Neural progenitor cell (in vitro differentiated cells): ENCODE measurements at regions not wholly inside any gene's neighbourhood (a gene's known extent, or its start where the extent isn't known, plus 50 kb on each side); places are given as distances from the start of the nearest gene placed in this dataset.

Experiments used
- EZH2 ChIP-seq: fragments of 200-600 bp; sonication (generic); IDR thresholded peaks from 2 replicates; pipeline ENCODE4 v1.6.1; 2017; ENCODE audit warnings: antibody characterized with exemption, mild to moderate bottlenecking, moderate library complexity
- TF ChIP-seq, protein P1 (sequence below): fragments of 200-600 bp; sonication (generic); IDR thresholded peaks from 2 replicates; pipeline ENCODE4 v1.5.1; 2017; ENCODE audit warnings: antibody characterized with exemption, mild to moderate bottlenecking

- TF ChIP-seq, protein P1, sequence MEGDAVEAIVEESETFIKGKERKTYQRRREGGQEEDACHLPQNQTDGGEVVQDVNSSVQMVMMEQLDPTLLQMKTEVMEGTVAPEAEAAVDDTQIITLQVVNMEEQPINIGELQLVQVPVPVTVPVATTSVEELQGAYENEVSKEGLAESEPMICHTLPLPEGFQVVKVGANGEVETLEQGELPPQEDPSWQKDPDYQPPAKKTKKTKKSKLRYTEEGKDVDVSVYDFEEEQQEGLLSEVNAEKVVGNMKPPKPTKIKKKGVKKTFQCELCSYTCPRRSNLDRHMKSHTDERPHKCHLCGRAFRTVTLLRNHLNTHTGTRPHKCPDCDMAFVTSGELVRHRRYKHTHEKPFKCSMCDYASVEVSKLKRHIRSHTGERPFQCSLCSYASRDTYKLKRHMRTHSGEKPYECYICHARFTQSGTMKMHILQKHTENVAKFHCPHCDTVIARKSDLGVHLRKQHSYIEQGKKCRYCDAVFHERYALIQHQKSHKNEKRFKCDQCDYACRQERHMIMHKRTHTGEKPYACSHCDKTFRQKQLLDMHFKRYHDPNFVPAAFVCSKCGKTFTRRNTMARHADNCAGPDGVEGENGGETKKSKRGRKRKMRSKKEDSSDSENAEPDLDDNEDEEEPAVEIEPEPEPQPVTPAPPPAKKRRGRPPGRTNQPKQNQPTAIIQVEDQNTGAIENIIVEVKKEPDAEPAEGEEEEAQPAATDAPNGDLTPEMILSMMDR, result no peak
- TF ChIP-seq EZH2, result no peak
These were observed 375.5 kb upstream of the CFAP20DC start for GRCh38 chr3:59425371-59425770.
